KMS-11 (cell line): ENCODE measurements at regions not wholly inside any gene's neighbourhood (a gene's known extent, or its start where the extent isn't known, plus 50 kb on each side); places are given as distances from the start of the nearest gene placed in this dataset.
A peak's percentile ranks its signal among the peaks of the same experiment; 100 is the strongest.

Experiments
- H2AFZ ChIP-seq: fragments of 200-600 bp; sonication (generic); 2 replicates; pipeline ENCODE4 v1.6.1; 2016; ENCODE audit warnings: antibody characterized with exemption, mixed run types, low read depth
- H3K27ac ChIP-seq: fragments of 200-600 bp; sonication (generic); 2 replicates; pipeline ENCODE4 v1.6.1; 2016; ENCODE audit warnings: mild to moderate bottlenecking, mixed run types
- H3K27me3 ChIP-seq: fragments of 200-600 bp; sonication (generic); 2 replicates; pipeline ENCODE4 v1.6.1; 2017; ENCODE audit warnings: mild to moderate bottlenecking, low read depth, mixed run types, moderate library complexity; ENCODE audit not compliant: insufficient read depth
- H3K36me3 ChIP-seq: fragments of 200-600 bp; sonication (generic); 2 replicates; pipeline ENCODE4 v1.6.1; 2017; ENCODE audit warnings: mild to moderate bottlenecking, mixed run types; ENCODE audit not compliant: insufficient read depth
- H3K4me1 ChIP-seq: fragments of 200-600 bp; sonication (generic); 2 replicates; pipeline ENCODE4 v1.6.1; 2016; ENCODE audit warnings: mild to moderate bottlenecking, low read depth, mixed run types; ENCODE audit not compliant: poor library complexity, severe bottlenecking
- H3K4me2 ChIP-seq: fragments of 200-600 bp; sonication (generic); 2 replicates; pipeline ENCODE4 v1.7.0; 2016; ENCODE audit warnings: mild to moderate bottlenecking, mixed run types
- H3K4me3 ChIP-seq: fragments of 200-600 bp; sonication (generic); IDR thresholded peaks from 2 replicates; pipeline ENCODE4 v1.6.1; 2017; ENCODE audit warnings: low read depth, low read length, mixed read lengths; ENCODE audit not compliant: insufficient read depth
- H3K79me2 ChIP-seq: fragments of 200-600 bp; sonication (generic); 2 replicates; pipeline ENCODE4 v1.6.1; 2016; ENCODE audit warnings: low read depth, mixed run types; ENCODE audit not compliant: insufficient read depth
- H3K9ac ChIP-seq: fragments of 200-600 bp; sonication (generic); 2 replicates; pipeline ENCODE4 v1.6.1; 2016; ENCODE audit warnings: mild to moderate bottlenecking, mixed run types
- H4K20me1 ChIP-seq: fragments of 200-600 bp; sonication (generic); 2 replicates; pipeline ENCODE4 v1.6.1; 2016; ENCODE audit warnings: mild to moderate bottlenecking, mixed run types; ENCODE audit not compliant: insufficient read depth
- CTCF ChIP-seq: fragments of 200-600 bp; sonication (generic); conservative IDR thresholded peaks from 2 replicates; pipeline ENCODE4 v1.6.1; 2017; ENCODE audit warnings: low read depth, mild to moderate bottlenecking, antibody characterized with exemption, low read length, moderate library complexity, mixed read lengths

- H3K4me2 ChIP-seq, result no peak overlapping the region
- no peaks in the 10 kb centered on the region for H3K4me1 ChIP-seq
- no peaks in the 10 kb centered on the region for H4K20me1 ChIP-seq
- no peak overlapping the region for H3K9ac ChIP-seq
- H3K4me3 ChIP-seq, result no peak overlapping the region
- H3K27ac ChIP-seq, result no peak overlapping the region
- no peak overlapping the region for H2AFZ ChIP-seq
- TF ChIP-seq CTCF, result no peak
- no peaks in the 10 kb centered on the region; the same call in 1 of the 2 replicates for H3K27me3 ChIP-seq
- no peaks in the 10 kb centered on the region for H3K79me2 ChIP-seq
- H3K36me3 ChIP-seq, result no peaks in the 10 kb centered on the region
Measured at GRCh38 chr6:9543649-9544048, 871.2 kb downstream of the TFAP2A start.

GRCh38 chr6:9540534-9541126 is 874.2 kb downstream of the TFAP2A start:
- Histone ChIP-seq H3K79me2 (no peaks in the 10 kb centered on the region), H4K20me1 (no peaks in the 10 kb centered on the region), H3K36me3 (no peaks in the 10 kb centered on the region), H3K9ac (no peak overlapping the region), H3K4me2 (no peak overlapping the region), H2AFZ (no peak overlapping the region), H3K27ac (no peak overlapping the region), H3K4me1 (no peaks in the 10 kb centered on the region), H3K4me3 (no peak overlapping the region), H3K27me3 (no peaks in the 10 kb centered on the region)
- TF ChIP-seq CTCF, result peak; percentile 80

- Histone ChIP-seq H2AFZ (no peak overlapping the region), H3K27me3 (no peaks in the 10 kb centered on the region), H4K20me1 (no peaks in the 10 kb centered on the region), H3K4me2 (no peak overlapping the region), H3K36me3 (no peaks in the 10 kb centered on the region), H3K9ac (no peak overlapping the region), H3K79me2 (no peaks in the 10 kb centered on the region), H3K4me1 (no peaks in the 10 kb centered on the region), H3K4me3 (no peak overlapping the region), H3K27ac (no peak overlapping the region)
- TF ChIP-seq CTCF, result no peak
Measured at GRCh38 chr6:9540126-9540525, 874.7 kb downstream of the TFAP2A start.

- Histone ChIP-seq H3K27ac (no peak overlapping the region), H2AFZ (no peak overlapping the region), H3K79me2 (no peaks in the 10 kb centered on the region), H3K4me2 (no peak overlapping the region), H3K36me3 (no peaks in the 10 kb centered on the region), H3K4me1 (no peaks in the 10 kb centered on the region), H4K20me1 (no peaks in the 10 kb centered on the region), H3K4me3 (no peak overlapping the region), H3K9ac (no peak overlapping the region), H3K27me3 (no peaks in the 10 kb centered on the region)
- no peak for TF ChIP-seq CTCF
Measured at GRCh38 chr6:9539231-9539755, 875.6 kb downstream of the TFAP2A start.
